GM12878 (cell line): ENCODE measurements at regions not wholly inside any gene's neighbourhood (a gene's known extent, or its start where the extent isn't known, plus 50 kb on each side); places are given as distances from the start of the nearest gene placed in this dataset.

Experiments used
- ATAC-seq: fragments of 200-7000 bp; cut with Tn5 transposase; 3 replicates; pipeline ENCODE4 v1.9.1; 2020; ENCODE audit warnings: mild to moderate bottlenecking, moderate library complexity
- BruUV-seq: library from RNA; stranded (reverse); fragments of 400-500 nt; replicated peaks from 2 replicates; lab custom pipeline; 2021; lab: Mats Ljungman, UMichigan
- CTCF ChIA-PET: fragments of 300-600 bp; sonication (Branson Sonifier 250); formaldehyde crosslinking; extraction: SDS; loops from one replicate; lab custom pipeline; 2021; ENCODE audit warnings: inconsistent platforms; lab: Yijun Ruan, JAX
- POLR2A ChIA-PET: fragments of 350-600 bp; formaldehyde crosslinking; extraction: SDS; loops from one replicate; lab custom pipeline; 2021; ENCODE audit warnings: inconsistent platforms; lab: Charles Lee
- RAD21 ChIA-PET: fragments of 300-600 bp; sonication (Branson Sonifier 250); formaldehyde crosslinking; loops from one replicate; lab custom pipeline; 2023; ENCODE audit warnings: antibody characterized with exemption; ENCODE audit not compliant: unreplicated experiment; lab: Charles Lee
- SMC1A ChIA-PET: fragments of 300-600 bp; sonication (Branson Sonifier 250); formaldehyde crosslinking; loops from one replicate; lab custom pipeline; 2023; ENCODE audit not compliant: unreplicated experiment, uncharacterized antibody; lab: Charles Lee
- DNase-seq: peaks from one replicate; pipeline ENCODE4 v3.0.0-alpha.2; 2011; ENCODE audit warnings: low read depth, low spot score
- FAIRE-seq: peaks from 3 replicates; lab custom pipeline; 2011; peaks lifted over from hg19 to GRCh38; lab: Jason Lieb, UNC
- H2AFZ ChIP-seq: 2 replicates; pipeline ENCODE4 v1.6.0; 2011; ENCODE audit warnings: low read depth, low read length, control low read depth; ENCODE audit not compliant: control insufficient read depth
- H3K27ac ChIP-seq: 2 replicates; pipeline ENCODE4 v1.5.1; 2011; ENCODE audit warnings: control low read depth; ENCODE audit not compliant: control insufficient read depth, insufficient read depth
- H3K27me3 ChIP-seq, 2 experiments: replicated peaks in 1 of 2; 2 replicates each; pipeline versions ENCODE4 v1.6.0 to v1.6.1; 2011; ENCODE audit warnings: low read length in 1 of 2; ENCODE audit not compliant: control insufficient read depth in 2 of 2, insufficient read depth in 2 of 2
- H3K36me3 ChIP-seq, 2 experiments: 2 replicates each; pipeline ENCODE4 v1.5.1; 2011; ENCODE audit warnings: low read length in 1 of 2; ENCODE audit not compliant: control insufficient read depth in 2 of 2, insufficient read depth in 2 of 2
- H3K4me1 ChIP-seq: 2 replicates; pipeline ENCODE4 v1.6.1; 2011; ENCODE audit warnings: mild to moderate bottlenecking, low read length, moderate library complexity, mixed read lengths; ENCODE audit not compliant: control insufficient read depth, insufficient read depth
- H3K4me2 ChIP-seq: 2 replicates; pipeline ENCODE4 v1.6.0; 2011; ENCODE audit warnings: control low read depth; ENCODE audit not compliant: control insufficient read depth, insufficient read depth
- H3K4me3 ChIP-seq: fragments of 200-600 bp; sonication (generic); 2 replicates; pipeline ENCODE4 v1.5.1; 2016
- H3K79me2 ChIP-seq: 2 replicates; pipeline ENCODE4 v1.6.0; 2011; ENCODE audit warnings: low read length; ENCODE audit not compliant: control insufficient read depth, insufficient read depth
- H3K9ac ChIP-seq: 2 replicates; pipeline ENCODE4 v1.8.0; 2011; ENCODE audit warnings: low read length, control low read depth, mixed read lengths; ENCODE audit not compliant: control insufficient read depth, insufficient read depth
- H3K9me3 ChIP-seq: replicated peaks from 3 replicates; pipeline ENCODE4 v1.5.1; 2011; ENCODE audit warnings: mild to moderate bottlenecking, low read length; ENCODE audit not compliant: control insufficient read depth, insufficient read depth
- H4K20me1 ChIP-seq: 2 replicates; pipeline ENCODE4 v1.6.0; 2011; ENCODE audit not compliant: control insufficient read depth, insufficient read depth
- ATF7 ChIP-seq: fragments of 450-650 bp; IDR thresholded peaks from 2 replicates; pipeline ENCODE4 v1.6.1; 2016; ENCODE audit warnings: low read depth, mild to moderate bottlenecking
- CREB1 ChIP-seq: IDR thresholded peaks from 2 replicates; pipeline ENCODE4 v1.6.1; 2012; ENCODE audit warnings: low read depth, mild to moderate bottlenecking, inconsistent platforms
- DPF2 ChIP-seq: fragments of 450-650 bp; IDR thresholded peaks from 2 replicates; pipeline ENCODE4 v1.6.1; 2017; ENCODE audit warnings: mild to moderate bottlenecking
- FOXK2 ChIP-seq: fragments of 450-650 bp; IDR thresholded peaks from 2 replicates; pipeline ENCODE4 v1.6.1; 2017; ENCODE audit warnings: mild to moderate bottlenecking, moderate library complexity
- FOXM1 ChIP-seq: IDR thresholded peaks from 2 replicates; pipeline ENCODE4 v1.6.1; 2012; ENCODE audit warnings: low read depth, mild to moderate bottlenecking, inconsistent platforms, low read length, moderate library complexity
- JUNB ChIP-seq: IDR thresholded peaks from 2 replicates; pipeline ENCODE4 v1.6.1; 2016; ENCODE audit warnings: antibody characterized with exemption, mild to moderate bottlenecking
- MYB ChIP-seq: fragments of 150-350 bp; IDR thresholded peaks from 2 replicates; pipeline ENCODE4 v1.6.1; 2014; ENCODE audit warnings: mild to moderate bottlenecking, low read depth, low read length, borderline replicate concordance
- NFXL1 ChIP-seq: fragments of 450-650 bp; IDR thresholded peaks from 2 replicates; pipeline ENCODE4 v1.6.1; 2017; ENCODE audit warnings: antibody characterized with exemption, mild to moderate bottlenecking, borderline replicate concordance
- PAX8 ChIP-seq: fragments of 450-650 bp; IDR thresholded peaks from 2 replicates; pipeline ENCODE4 v1.6.1; 2017; ENCODE audit warnings: mild to moderate bottlenecking, moderate library complexity
- POU2F2 ChIP-seq: IDR thresholded peaks from 3 replicates; pipeline ENCODE4 v1.6.1; 2011; ENCODE audit warnings: low read depth, mild to moderate bottlenecking, low read length, borderline replicate concordance
- RBBP5 ChIP-seq: fragments of 200-600 bp; sonication (generic); conservative IDR thresholded peaks from 2 replicates; pipeline ENCODE4 v1.6.1; 2016
- SMAD1 ChIP-seq: fragments of 450-650 bp; IDR thresholded peaks from 2 replicates; pipeline ENCODE4 v1.6.1; 2018; ENCODE audit warnings: mild to moderate bottlenecking, low read depth; ENCODE audit not compliant: partially characterized antibody
- SREBF2 ChIP-seq: IDR thresholded peaks from 2 replicates; pipeline ENCODE4 v1.6.1; 2012; ENCODE audit warnings: mild to moderate bottlenecking, low read length
- SRF ChIP-seq, 2 experiments: IDR thresholded peaks; 2 replicates each; pipeline ENCODE4 v1.6.1; 2011; ENCODE audit warnings: low read depth in 2 of 2, low read length in 2 of 2, mild to moderate bottlenecking in 1 of 2, moderate library complexity in 1 of 2
- USF1 ChIP-seq: IDR thresholded peaks from 2 replicates; pipeline ENCODE4 v1.6.1; 2011; ENCODE audit warnings: borderline replicate concordance, low read depth, mild to moderate bottlenecking, moderate library complexity, mixed read lengths, low read length; ENCODE audit not compliant: insufficient read depth; ENCODE audit errors: extremely low read length
- YBX1 ChIP-seq: fragments of 450-650 bp; IDR thresholded peaks from 2 replicates; pipeline ENCODE4 v1.6.1; 2016; ENCODE audit warnings: antibody characterized with exemption
- ZBTB11 ChIP-seq: fragments of 450-650 bp; formaldehyde crosslinking; IDR thresholded peaks from 2 replicates; pipeline ENCODE4 v1.5.0; 2022; ENCODE audit warnings: mild to moderate bottlenecking, missing genetic modification characterization
- ZNF622 ChIP-seq: fragments of 450-650 bp; IDR thresholded peaks from 2 replicates; pipeline ENCODE4 v1.6.1; 2017; ENCODE audit warnings: mild to moderate bottlenecking, inconsistent platforms
- ZSCAN29 ChIP-seq: fragments of 450-650 bp; IDR thresholded peaks from 2 replicates; pipeline ENCODE4 v1.6.1; 2017; ENCODE audit warnings: mild to moderate bottlenecking, moderate library complexity
- WGBS: methylation state at CpG from one replicate; pipeline ENCODE4 v1.1.6; 2016; ENCODE audit warnings: low lambda C conversion rate; ENCODE audit not compliant: insufficient replicate concordance, insufficient coverage; ENCODE audit errors: missing lambda C conversion rate; 5-methylcytosine and 5-hydroxymethylcytosine counted together
- in situ Hi-C: fragments of 300-500 bp; cut with MboI; formaldehyde crosslinking; loops from 9 replicates; pipeline ENCODE4 v1.14.3; 2018; ENCODE audit warnings: mixed read lengths
- intact Hi-C: fragments of 100-400 bp; cut with micrococcal nuclease; formaldehyde crosslinking; loops from one replicate; pipeline ENCODE4 v1.14.2; 2022; ENCODE audit not compliant: unreplicated experiment
- TF ChIP-seq, protein P1 (sequence below): fragments of 450-650 bp; IDR thresholded peaks from 2 replicates; pipeline ENCODE4 v1.6.1; 2017; ENCODE audit warnings: mild to moderate bottlenecking

DNA sequence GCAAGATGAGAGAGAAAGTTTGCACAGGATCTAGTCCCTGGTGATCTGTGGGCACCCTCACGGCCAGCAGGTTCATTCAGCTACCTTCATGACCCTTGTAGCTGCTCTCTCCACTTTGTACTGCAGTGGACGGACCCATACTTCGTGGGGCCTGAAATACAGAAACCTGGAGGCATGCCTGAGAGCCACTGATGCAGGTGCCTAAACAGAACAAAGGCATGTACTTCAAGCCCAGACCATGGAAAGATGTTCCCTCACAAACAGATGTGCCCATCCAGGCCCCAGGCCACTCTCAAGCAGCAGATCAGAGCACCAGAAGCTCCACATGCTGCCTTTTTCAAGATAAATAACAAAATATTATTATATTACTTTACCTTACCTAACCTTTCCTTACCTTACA is 1629.0 kb downstream of the ARAP2 start:
- ATAC-seq (no peak), FAIRE-seq (no peak), DNase-seq (no peak)
- H3K4me1 ChIP-seq = no peaks in the 10 kb centered on the region
- no TSS peak for BruUV-seq
- intact Hi-C loops = no loop called here
- WGBS = 0% methylated on average over 3 of the region's 3 CpGs
- TF ChIP-seq USF1 (no peak), JUNB (no peak), SRF (IDR thresholded peaks at IDR 0.05; ENCODE audit: low read depth in 2 of 2, low read length in 2 of 2) (no peak), DPF2 (no peak), NFXL1 (no peak), ZBTB11 (CRISPR knock-in tag) (no peak), SMAD1 (no peak), RBBP5 (no peak), PAX8 (no peak), YBX1 (no peak), POU2F2 (no peak), SREBF2 (no peak), FOXM1 (no peak), MYB (no peak), ZNF622 (no peak), CREB1 (no peak), FOXK2 (no peak), ATF7 (no peak), ZSCAN29 (no peak)
- TF ChIP-seq, protein P1, sequence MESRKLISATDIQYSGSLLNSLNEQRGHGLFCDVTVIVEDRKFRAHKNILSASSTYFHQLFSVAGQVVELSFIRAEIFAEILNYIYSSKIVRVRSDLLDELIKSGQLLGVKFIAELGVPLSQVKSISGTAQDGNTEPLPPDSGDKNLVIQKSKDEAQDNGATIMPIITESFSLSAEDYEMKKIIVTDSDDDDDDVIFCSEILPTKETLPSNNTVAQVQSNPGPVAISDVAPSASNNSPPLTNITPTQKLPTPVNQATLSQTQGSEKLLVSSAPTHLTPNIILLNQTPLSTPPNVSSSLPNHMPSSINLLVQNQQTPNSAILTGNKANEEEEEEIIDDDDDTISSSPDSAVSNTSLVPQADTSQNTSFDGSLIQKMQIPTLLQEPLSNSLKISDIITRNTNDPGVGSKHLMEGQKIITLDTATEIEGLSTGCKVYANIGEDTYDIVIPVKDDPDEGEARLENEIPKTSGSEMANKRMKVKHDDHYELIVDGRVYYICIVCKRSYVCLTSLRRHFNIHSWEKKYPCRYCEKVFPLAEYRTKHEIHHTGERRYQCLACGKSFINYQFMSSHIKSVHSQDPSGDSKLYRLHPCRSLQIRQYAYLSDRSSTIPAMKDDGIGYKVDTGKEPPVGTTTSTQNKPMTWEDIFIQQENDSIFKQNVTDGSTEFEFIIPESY = no peak
- in situ Hi-C loops = no loop called here
- H3K9me3 ChIP-seq = no peaks in the 10 kb centered on the region
- no peak overlapping the region for H3K4me2 ChIP-seq
- H2AFZ ChIP-seq = no peak overlapping the region
- no peaks in the 10 kb centered on the region for H3K27me3 ChIP-seq
- ChIA-PET POLR2A (no interaction called here), RAD21 (no interaction called here), SMC1A (no interaction called here), CTCF (interaction anchor here (0.6 kb wide), 1 partner anchor 1030 kb away, joined by 3 read pairs; no protein-coding TSS in a partner anchor)
- no peaks in the 10 kb centered on the region for H3K36me3 ChIP-seq
- no peaks in the 10 kb centered on the region for H4K20me1 ChIP-seq
- no peak overlapping the region for H3K4me3 ChIP-seq
- no peaks in the 10 kb centered on the region for H3K79me2 ChIP-seq
- no peak overlapping the region for H3K27ac ChIP-seq
- H3K9ac ChIP-seq = no peak overlapping the region
